Activated CD4-positive, alpha-beta T cell treated with anti-CD3 and anti-CD28 coated beads, Interleukin-10, Interleukin-2, amounts not matched to agents 100 ng/mL and 50 ng/mL, durations not matched to agents 16 hours and 8 hours (primary cell): ENCODE measurements at regions not wholly inside any gene's neighbourhood (a gene's known extent, or its start where the extent isn't known, plus 50 kb on each side); places are given as distances from the start of the nearest gene placed in this dataset.

Experiments
- DNase-seq: peaks from one replicate; pipeline ENCODE4 v3.0.0-alpha.2; 2020

GRCh38 chr17:15177343-15177742, 87.8 kb downstream of the PMP22 start:
- no peak for DNase-seq

GRCh38 chr17:15175356-15175755, 89.8 kb downstream of the PMP22 start:
- no peak for DNase-seq

GRCh38 chr17:15171167-15172047, 93.7 kb downstream of the PMP22 start:
- peak; percentile 49 for DNase-seq

GRCh38 chr17:15169676-15170075, 95.5 kb downstream of the PMP22 start:
- no peak for DNase-seq

GRCh38 chr17:15168379-15168778, 96.7 kb downstream of the PMP22 start:
- no peak for DNase-seq

GRCh38 chr17:15161395-15161794, 103.7 kb downstream of the PMP22 start:
- no peak for DNase-seq

GRCh38 chr17:15157051-15157450, 108.1 kb downstream of the PMP22 start:
- DNase-seq: no peak

GRCh38 chr17:15154618-15155017, 110.5 kb downstream of the PMP22 start:
- DNase-seq: no peak

GRCh38 chr17:15145621-15146020, 119.5 kb downstream of the PMP22 start:
- DNase-seq: no peak

- no peak for DNase-seq
These were observed 121.6 kb downstream of the PMP22 start for GRCh38 chr17:15143524-15143923.

- no peak for DNase-seq
These were observed 130.8 kb downstream of the PMP22 start for GRCh38 chr17:15134363-15134762.

GRCh38 chr17:15133826-15134225, 131.3 kb downstream of the PMP22 start:
- DNase-seq: no peak

GRCh38 chr17:15133143-15133542, 132.0 kb downstream of the PMP22 start:
- no peak for DNase-seq

GRCh38 chr17:15130426-15130825, 134.7 kb downstream of the PMP22 start:
- DNase-seq: no peak

GRCh38 chr17:15129986-15130385, 135.1 kb downstream of the PMP22 start:
- no peak for DNase-seq

- DNase-seq: no peak
These were observed 140.4 kb downstream of the PMP22 start for GRCh38 chr17:15124746-15125145.

GRCh38 chr17:15124264-15124595, 140.9 kb downstream of the PMP22 start:
- no peak for DNase-seq

GRCh38 chr17:15123593-15124263, 141.4 kb downstream of the PMP22 start:
- DNase-seq: no peak

GRCh38 chr17:15122857-15123256, 142.3 kb downstream of the PMP22 start:
- DNase-seq: no peak

GRCh38 chr17:15121426-15121825, 143.7 kb downstream of the PMP22 start:
- DNase-seq: no peak

GRCh38 chr17:15119968-15120367, 145.2 kb downstream of the PMP22 start:
- no peak for DNase-seq

- DNase-seq: no peak
These were observed 147.9 kb downstream of the PMP22 start for GRCh38 chr17:15117239-15117638.

- DNase-seq: no peak
These were observed 152.1 kb downstream of the PMP22 start for GRCh38 chr17:15112846-15113617.

- DNase-seq: no peak
These were observed 155.5 kb downstream of the PMP22 start for GRCh38 chr17:15109608-15110007.
